Activated CD8-positive, alpha-beta T cell treated with anti-CD3 and anti-CD28 coated beads for 36 hours (primary cell): ENCODE measurements at regions not wholly inside any gene's neighbourhood (a gene's known extent, or its start where the extent isn't known, plus 50 kb on each side); places are given as distances from the start of the nearest gene placed in this dataset.

Experiments used
- ATAC-seq: fragments of 200-7000 bp; cut with Tn5 transposase; one replicate; pipeline ENCODE4 v1.10.0; 2021; ENCODE audit warnings: mild to moderate bottlenecking, moderate library complexity
- CTCF ChIA-PET: fragments of 350-600 bp; sonication (Branson Sonifier 250); formaldehyde crosslinking; loops from one replicate; lab custom pipeline; 2021; ENCODE audit warnings: antibody characterized with exemption; lab: Charles Lee
- POLR2A ChIA-PET: fragments of 350-600 bp; sonication (Branson Sonifier 250); formaldehyde crosslinking; loops from one replicate; lab custom pipeline; 2021; ENCODE audit warnings: antibody characterized with exemption; lab: Charles Lee
- DNase-seq: peaks from one replicate; pipeline ENCODE4 v3.0.0-alpha.2; 2020
- H3K27ac Mint-ChIP-seq: one replicate; pipeline ENCODE4 v1.8.0; 2021; ENCODE audit warnings: mild to moderate bottlenecking, mixed read lengths
- H3K27me3 Mint-ChIP-seq: one replicate; pipeline ENCODE4 v1.8.0; 2021; ENCODE audit warnings: mixed read lengths
- H3K36me3 Mint-ChIP-seq: one replicate; pipeline ENCODE4 v1.8.0; 2021; ENCODE audit warnings: low read depth, mixed read lengths
- H3K4me1 Mint-ChIP-seq: one replicate; pipeline ENCODE4 v1.8.0; 2021; ENCODE audit warnings: low read depth, mixed read lengths
- H3K4me3 Mint-ChIP-seq: one replicate; pipeline ENCODE4 v1.8.0; 2021; ENCODE audit warnings: mild to moderate bottlenecking, moderate library complexity, mixed read lengths
- H3K9me3 Mint-ChIP-seq: one replicate; pipeline ENCODE4 v1.8.0; 2021; ENCODE audit warnings: mixed read lengths
- intact Hi-C: fragments of 100-400 bp; cut with micrococcal nuclease; formaldehyde crosslinking; loops from one replicate; pipeline ENCODE4 v1.10.0; 2022
- TF ChIP-seq, protein P1 (sequence below): fragments of 200-600 bp; IDR thresholded peaks from one replicate; pipeline ENCODE4 v1.8.0; 2022; ENCODE audit warnings: antibody characterized with exemption, mild to moderate bottlenecking

DNA sequence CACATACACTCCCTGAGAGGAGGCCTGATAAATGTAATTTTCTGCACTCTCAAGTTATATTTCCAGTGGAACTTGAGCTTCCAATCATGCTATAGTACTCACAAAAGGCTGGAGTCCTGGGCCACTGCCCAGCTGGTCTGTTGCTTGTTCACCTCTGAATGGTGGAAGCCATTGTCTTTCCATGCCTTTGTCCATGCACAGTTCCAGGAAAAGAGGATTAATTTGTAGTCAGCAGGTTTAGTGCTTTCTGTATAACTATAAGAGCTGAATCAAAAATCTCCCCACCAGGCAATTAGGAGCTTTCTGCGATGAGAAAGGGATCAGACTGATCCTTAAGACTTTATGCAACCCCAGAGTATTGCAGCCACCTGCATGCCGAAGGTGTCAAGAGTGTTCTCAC lies 195.4 kb upstream of the PGRMC2 start:
- TF ChIP-seq, protein P1, sequence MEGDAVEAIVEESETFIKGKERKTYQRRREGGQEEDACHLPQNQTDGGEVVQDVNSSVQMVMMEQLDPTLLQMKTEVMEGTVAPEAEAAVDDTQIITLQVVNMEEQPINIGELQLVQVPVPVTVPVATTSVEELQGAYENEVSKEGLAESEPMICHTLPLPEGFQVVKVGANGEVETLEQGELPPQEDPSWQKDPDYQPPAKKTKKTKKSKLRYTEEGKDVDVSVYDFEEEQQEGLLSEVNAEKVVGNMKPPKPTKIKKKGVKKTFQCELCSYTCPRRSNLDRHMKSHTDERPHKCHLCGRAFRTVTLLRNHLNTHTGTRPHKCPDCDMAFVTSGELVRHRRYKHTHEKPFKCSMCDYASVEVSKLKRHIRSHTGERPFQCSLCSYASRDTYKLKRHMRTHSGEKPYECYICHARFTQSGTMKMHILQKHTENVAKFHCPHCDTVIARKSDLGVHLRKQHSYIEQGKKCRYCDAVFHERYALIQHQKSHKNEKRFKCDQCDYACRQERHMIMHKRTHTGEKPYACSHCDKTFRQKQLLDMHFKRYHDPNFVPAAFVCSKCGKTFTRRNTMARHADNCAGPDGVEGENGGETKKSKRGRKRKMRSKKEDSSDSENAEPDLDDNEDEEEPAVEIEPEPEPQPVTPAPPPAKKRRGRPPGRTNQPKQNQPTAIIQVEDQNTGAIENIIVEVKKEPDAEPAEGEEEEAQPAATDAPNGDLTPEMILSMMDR, result no peak
- intact Hi-C loops, result no loop called here
- Mint-ChIP-seq H3K27me3 (peaks cover 2% of the 10 kb centered on the region), H3K9me3 (no peaks in the 10 kb centered on the region), H3K27ac (no peak overlapping the region), H3K4me1 (no peaks in the 10 kb centered on the region), H3K36me3 (no peaks in the 10 kb centered on the region), H3K4me3 (no peak overlapping the region)
- CTCF ChIA-PET, result no interaction called here
- ATAC-seq (no peak), DNase-seq (no peak)
- POLR2A ChIA-PET, result no interaction called here

DNA sequence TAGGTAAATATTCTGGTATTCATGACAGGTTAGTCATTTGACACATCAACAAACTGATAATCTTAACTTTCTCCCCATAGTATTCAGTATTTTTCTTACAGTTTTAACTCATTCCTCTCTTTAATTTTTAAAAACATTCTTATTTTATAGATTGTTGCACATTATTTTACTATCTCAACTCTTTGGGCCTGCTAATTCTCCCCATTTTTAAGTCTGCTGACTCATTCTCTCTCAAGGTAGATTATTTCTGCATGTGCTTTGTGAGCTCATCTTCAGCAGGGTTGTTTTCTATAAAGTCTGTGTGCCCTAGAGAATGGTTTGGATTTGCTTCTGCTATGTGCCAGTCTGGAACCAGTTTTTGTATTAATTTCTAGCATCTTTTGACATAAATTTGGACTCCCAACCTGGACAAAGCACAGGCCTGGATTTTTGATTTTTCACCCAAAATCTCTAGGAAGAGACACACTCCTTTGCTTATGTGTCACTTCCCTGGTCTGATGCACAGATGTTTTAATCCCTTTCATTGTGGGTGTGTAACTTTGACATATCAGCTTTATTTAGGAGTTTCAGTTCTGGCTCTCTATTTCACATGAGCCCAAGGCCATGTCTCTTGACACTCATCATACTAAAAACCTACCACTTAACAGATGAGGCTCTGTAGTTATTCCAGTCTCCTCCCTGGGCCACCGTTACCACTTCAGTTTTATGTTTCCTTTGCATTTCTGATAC lies 194.3 kb upstream of the PGRMC2 start:
- ATAC-seq, result no peak
- TF ChIP-seq, protein P1, result no peak
- Mint-ChIP-seq H3K27me3 (peaks cover 2% of the 10 kb centered on the region), H3K36me3 (no peaks in the 10 kb centered on the region), H3K9me3 (no peaks in the 10 kb centered on the region), H3K4me1 (no peaks in the 10 kb centered on the region), H3K4me3 (no peak overlapping the region), H3K27ac (no peak overlapping the region)
- ChIA-PET POLR2A (no interaction called here), CTCF (no interaction called here)
- no peak for DNase-seq
- intact Hi-C loops, result no loop called here

DNA sequence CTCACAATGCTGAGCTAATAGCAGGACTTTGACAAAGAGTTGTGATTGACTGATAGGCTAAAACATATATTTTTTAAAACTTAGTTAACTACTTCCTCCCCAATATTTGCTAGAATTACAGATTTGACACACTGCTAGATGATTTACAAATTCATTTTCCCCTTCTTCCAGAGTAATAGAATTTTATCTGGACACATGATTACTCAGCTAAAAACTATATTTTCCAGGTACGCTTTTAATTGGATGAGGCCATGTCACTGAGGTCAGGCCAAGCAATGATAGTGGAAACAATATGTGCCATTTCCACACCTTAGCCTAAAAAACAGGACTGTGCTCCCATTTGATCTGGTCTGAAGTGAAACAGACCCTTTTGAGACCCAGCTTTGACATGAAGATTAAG lies 193.3 kb upstream of the PGRMC2 start:
- Mint-ChIP-seq H3K4me3 (no peak overlapping the region), H3K9me3 (no peaks in the 10 kb centered on the region), H3K27me3 (peaks cover 1% of the 10 kb centered on the region), H3K4me1 (no peaks in the 10 kb centered on the region), H3K27ac (no peak overlapping the region), H3K36me3 (no peaks in the 10 kb centered on the region)
- CTCF ChIA-PET, result no interaction called here
- ATAC-seq (no peak), DNase-seq (no peak)
- intact Hi-C loops, result no loop called here
- POLR2A ChIA-PET, result no interaction called here
- TF ChIP-seq, protein P1, result no peak

DNA sequence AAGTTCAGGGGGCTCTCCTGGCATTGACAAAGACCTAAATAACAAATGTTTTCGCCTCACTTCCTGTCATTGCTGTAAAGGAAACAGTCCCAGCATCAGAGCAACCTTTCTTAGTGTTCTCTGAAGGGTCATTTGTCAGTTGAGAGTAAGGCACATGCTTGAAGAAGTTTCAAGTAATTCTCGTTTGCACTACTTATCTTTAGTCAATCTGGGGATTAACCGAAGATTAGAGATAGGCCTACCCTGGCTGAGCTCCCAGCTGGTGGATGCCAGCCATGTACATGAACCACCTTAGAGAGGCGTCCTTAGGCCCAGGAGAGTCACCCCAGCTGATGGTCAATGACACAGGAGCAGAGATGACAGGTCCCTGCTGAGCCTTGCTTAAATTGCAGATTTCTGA lies 189.9 kb upstream of the PGRMC2 start:
- no peaks in the 10 kb centered on the region for H3K27me3 Mint-ChIP-seq
- ATAC-seq (no peak), DNase-seq (no peak)
- no peaks in the 10 kb centered on the region for H3K4me1 Mint-ChIP-seq
- ChIA-PET CTCF (interaction anchor here (0.6 kb wide), 1 partner anchor 27 kb away, joined by 3 read pairs; no protein-coding TSS in a partner anchor), POLR2A (no interaction called here)
- no peak overlapping the region for H3K27ac Mint-ChIP-seq
- no peaks in the 10 kb centered on the region for H3K9me3 Mint-ChIP-seq
- TF ChIP-seq, protein P1, result no peak
- H3K4me3 Mint-ChIP-seq, result no peak overlapping the region
- H3K36me3 Mint-ChIP-seq, result no peaks in the 10 kb centered on the region
- intact Hi-C loops, result no loop called here

DNA sequence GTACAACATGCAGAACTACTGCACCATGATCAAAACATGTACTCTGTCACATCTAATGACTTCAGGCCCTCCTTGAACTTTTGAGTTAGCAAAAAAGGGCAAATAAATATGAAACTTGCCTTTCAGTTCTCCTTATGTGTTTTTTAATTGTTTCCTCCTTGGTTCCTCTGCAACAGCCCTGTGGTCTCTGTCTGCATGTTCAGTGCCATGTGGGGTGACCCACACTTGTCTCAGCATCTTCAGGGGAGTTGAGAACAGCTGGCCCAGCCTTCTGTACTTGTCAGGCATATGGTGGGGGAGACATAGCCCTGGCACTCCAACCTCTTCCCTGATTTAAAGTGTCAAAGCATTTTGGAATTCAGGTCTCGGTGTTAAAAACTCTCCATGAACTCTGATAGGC lies 188.0 kb upstream of the PGRMC2 start:
- Mint-ChIP-seq H3K4me3 (no peak overlapping the region), H3K36me3 (no peaks in the 10 kb centered on the region), H3K27ac (no peak overlapping the region), H3K4me1 (no peaks in the 10 kb centered on the region), H3K27me3 (no peaks in the 10 kb centered on the region), H3K9me3 (no peaks in the 10 kb centered on the region)
- no peak for DNase-seq
- ATAC-seq, result no peak
- TF ChIP-seq, protein P1, result no peak
- intact Hi-C loops, result no loop called here
- CTCF ChIA-PET, result no interaction called here
- POLR2A ChIA-PET, result no interaction called here
